ACC112 (cell line): ENCODE measurements at regions not wholly inside any gene's neighbourhood (a gene's known extent, or its start where the extent isn't known, plus 50 kb on each side); places are given as distances from the start of the nearest gene placed in this dataset.

Experiments used
- H2AFZ ChIP-seq: fragments of 200-600 bp; sonication (generic); one replicate; pipeline ENCODE4 v1.6.0; 2017; ENCODE audit warnings: antibody characterized with exemption, low read length; ENCODE audit not compliant: unreplicated experiment
- H3K27ac ChIP-seq: fragments of 200-600 bp; sonication (generic); 2 replicates; pipeline ENCODE4 v1.5.1; 2014; ENCODE audit warnings: low read depth, mild to moderate bottlenecking, antibody characterized with exemption, low read length, moderate library complexity
- H3K27me3 ChIP-seq: fragments of 200-600 bp; sonication (generic); 2 replicates; pipeline ENCODE4 v1.6.1; 2014; ENCODE audit warnings: mild to moderate bottlenecking, antibody characterized with exemption, low read length, moderate library complexity, mixed read lengths; ENCODE audit not compliant: insufficient read depth
- H3K36me3 ChIP-seq: fragments of 200-600 bp; sonication (generic); 2 replicates; pipeline ENCODE4 v1.6.1; 2016; ENCODE audit warnings: mild to moderate bottlenecking, antibody characterized with exemption, low read length, moderate library complexity, mixed read lengths; ENCODE audit not compliant: insufficient read depth
- H3K4me1 ChIP-seq: fragments of 200-600 bp; sonication (generic); one replicate; pipeline ENCODE4 v1.6.1; 2016; ENCODE audit warnings: low read length, mixed read lengths; ENCODE audit not compliant: insufficient read depth, unreplicated experiment, control insufficient read depth
- H3K4me3 ChIP-seq: fragments of 200-600 bp; sonication (generic); 2 replicates; pipeline ENCODE4 v1.5.1; 2014; ENCODE audit warnings: mild to moderate bottlenecking, low read depth, low read length
- H3K79me2 ChIP-seq: fragments of 200-600 bp; sonication (generic); one replicate; pipeline ENCODE4 v1.6.0; 2016; ENCODE audit warnings: low read length; ENCODE audit not compliant: control insufficient read depth, unreplicated experiment, insufficient read depth

DNA sequence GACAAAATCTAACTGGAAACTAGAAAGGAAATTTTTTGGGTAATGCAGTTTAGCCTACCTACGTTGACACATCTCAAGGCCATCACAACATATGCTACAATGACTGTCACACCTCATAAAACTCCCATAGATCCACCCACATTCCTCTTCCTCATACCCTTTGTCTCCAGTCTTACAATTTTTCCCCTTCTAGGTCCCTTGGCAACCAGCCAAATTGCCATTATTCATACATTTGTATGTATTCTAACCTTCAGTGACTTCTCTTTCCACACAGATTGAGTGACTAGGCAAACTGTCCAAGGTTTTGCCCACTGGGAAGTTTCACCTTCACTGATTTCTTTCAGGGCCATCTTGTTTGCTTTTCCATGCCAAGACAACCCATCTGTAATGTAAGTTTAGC, 100.5 kb upstream of the TPK1 start:
- Histone ChIP-seq H3K27ac (no peak overlapping the region), H3K4me1 (no peaks in the 10 kb centered on the region), H3K27me3 (no peaks in the 10 kb centered on the region), H3K4me3 (no peak overlapping the region), H3K79me2 (no peaks in the 10 kb centered on the region), H3K36me3 (no peaks in the 10 kb centered on the region), H2AFZ (no peak overlapping the region)

DNA sequence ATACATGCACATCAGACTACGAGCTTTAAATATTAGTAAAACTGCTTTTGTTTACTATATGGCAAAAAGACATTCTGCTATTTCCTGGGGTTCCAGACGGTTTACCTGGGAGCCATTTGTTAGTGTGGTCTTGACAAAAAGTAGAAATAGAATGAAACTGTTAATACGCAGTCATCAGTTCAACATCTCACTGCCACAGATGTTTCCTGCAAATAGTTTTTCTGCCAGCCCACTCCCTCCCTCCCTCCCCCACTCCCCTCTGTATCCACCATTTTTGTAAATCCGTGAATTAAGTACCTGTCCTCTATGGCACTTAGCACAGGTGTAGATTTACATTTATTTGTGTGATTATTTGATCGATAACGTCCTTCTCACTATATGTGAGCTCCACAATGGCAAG, 74.6 kb upstream of the TPK1 start:
- Histone ChIP-seq H3K36me3 (no peaks in the 10 kb centered on the region), H2AFZ (no peak overlapping the region), H3K27ac (no peak overlapping the region), H3K4me3 (no peak overlapping the region), H3K79me2 (no peaks in the 10 kb centered on the region), H3K4me1 (no peaks in the 10 kb centered on the region), H3K27me3 (no peaks in the 10 kb centered on the region)

DNA sequence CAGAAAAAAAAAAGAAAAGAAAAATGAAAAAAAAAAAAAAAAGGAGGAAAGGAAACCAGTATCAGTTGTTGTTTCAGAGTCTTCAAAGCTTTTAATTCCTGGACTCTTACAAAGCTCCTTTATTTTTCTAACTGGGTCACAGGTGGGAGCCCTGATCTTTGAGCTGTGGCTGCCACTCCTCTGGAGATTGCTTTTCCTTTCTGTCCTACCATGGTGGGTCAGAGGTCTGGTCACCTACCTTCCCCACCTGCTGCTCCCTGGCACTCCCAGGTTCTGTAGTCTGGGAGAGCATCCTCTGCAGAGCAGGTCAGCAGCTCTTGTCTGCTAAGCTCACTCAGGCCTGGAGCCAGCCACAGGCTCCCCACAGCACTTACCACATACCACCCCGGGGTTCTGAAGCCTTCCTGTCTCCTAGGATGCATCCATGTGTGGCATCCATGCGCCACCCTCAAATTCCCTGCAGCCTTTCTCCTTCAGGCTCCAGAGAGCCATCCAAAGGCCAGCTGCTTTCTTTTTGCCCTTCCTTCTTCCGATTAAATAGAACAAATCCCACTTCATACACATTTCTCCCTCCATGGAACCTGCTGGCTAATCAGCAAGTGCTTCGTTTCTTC, 73.2 kb upstream of the TPK1 start:
- Histone ChIP-seq H3K36me3 (no peaks in the 10 kb centered on the region), H3K4me3 (no peak overlapping the region), H3K4me1 (no peaks in the 10 kb centered on the region), H2AFZ (no peak overlapping the region), H3K79me2 (no peaks in the 10 kb centered on the region), H3K27me3 (peaks cover 2% of the 10 kb centered on the region; the same call in 1 of the 2 replicates), H3K27ac (no peak overlapping the region)

DNA sequence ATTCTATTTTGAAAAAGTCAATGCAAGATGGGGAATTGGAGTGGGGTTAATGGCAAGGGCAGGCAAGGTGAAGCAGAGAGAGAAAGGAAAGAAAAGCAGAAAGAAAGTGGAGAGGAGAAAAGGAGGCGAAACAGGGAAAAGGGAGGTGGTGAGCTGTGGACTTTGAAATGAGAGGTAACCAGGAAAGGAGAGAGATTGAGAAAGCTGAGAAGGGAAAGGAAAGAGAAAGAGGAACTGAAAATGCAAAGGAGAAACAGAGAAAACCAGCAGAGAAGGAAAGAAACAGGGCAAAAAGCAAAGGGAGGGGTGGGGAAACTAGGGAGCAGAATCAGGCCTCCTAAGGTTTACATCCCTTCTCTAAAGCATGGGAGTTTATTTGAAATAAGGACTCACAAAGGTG, 72.5 kb upstream of the TPK1 start:
- no peaks in the 10 kb centered on the region for H3K79me2 ChIP-seq
- H3K27ac ChIP-seq: no peak overlapping the region
- no peaks in the 10 kb centered on the region for H3K4me1 ChIP-seq
- H3K27me3 ChIP-seq: peaks cover 9% of the 10 kb centered on the region; the same call in 1 of the 2 replicates
- H2AFZ ChIP-seq: no peak overlapping the region
- no peak overlapping the region for H3K4me3 ChIP-seq
- H3K36me3 ChIP-seq: no peaks in the 10 kb centered on the region

DNA sequence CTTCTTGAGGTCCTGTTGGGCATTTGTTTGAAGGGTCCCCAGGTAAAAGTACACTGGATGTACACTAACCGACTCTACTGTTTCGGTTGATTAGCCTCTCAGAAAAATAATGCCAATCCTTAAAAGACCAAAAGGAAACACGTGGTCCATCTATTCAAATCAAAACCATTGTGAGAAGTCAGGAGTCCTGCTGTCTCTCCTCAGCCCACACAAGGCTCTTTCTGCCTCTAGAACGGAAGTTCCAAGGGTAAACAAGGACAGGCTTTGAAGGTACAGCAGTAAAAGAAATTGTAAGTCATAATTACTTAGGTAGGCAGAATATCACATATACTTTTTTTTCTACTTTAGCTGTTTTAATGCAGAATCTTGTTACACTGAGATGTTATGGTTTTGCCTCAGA, 71.7 kb upstream of the TPK1 start:
- Histone ChIP-seq H3K27ac (no peak overlapping the region), H2AFZ (no peak overlapping the region), H3K4me3 (no peak overlapping the region), H3K79me2 (no peaks in the 10 kb centered on the region), H3K4me1 (no peaks in the 10 kb centered on the region), H3K27me3 (peaks cover 11% of the 10 kb centered on the region; the same call in 1 of the 2 replicates), H3K36me3 (no peaks in the 10 kb centered on the region)

DNA sequence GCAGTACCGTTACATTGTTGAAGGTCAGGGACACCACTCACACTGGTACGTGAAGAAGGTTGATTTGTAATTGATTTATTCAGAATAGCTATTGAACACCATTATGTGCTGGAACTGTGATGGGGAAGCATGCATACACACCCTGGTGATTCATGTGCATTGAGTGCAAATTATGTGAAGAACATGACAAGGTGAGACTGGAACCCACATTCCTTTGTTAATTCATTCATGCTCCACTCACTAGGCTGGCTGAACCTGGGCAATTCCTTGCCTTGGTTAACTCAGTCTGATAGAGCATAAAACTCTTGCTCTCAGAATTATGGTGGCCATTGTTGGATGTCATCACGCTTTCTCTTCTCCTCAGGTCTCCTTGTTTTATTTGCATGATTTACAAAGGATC, 67.3 kb upstream of the TPK1 start:
- no peak overlapping the region for H3K4me3 ChIP-seq
- no peak overlapping the region for H2AFZ ChIP-seq
- no peaks in the 10 kb centered on the region for H3K4me1 ChIP-seq
- H3K27me3 ChIP-seq: peaks cover 14% of the 10 kb centered on the region; the same call in 1 of the 2 replicates
- H3K79me2 ChIP-seq: no peaks in the 10 kb centered on the region
- no peaks in the 10 kb centered on the region for H3K36me3 ChIP-seq
- H3K27ac ChIP-seq: no peak overlapping the region

DNA sequence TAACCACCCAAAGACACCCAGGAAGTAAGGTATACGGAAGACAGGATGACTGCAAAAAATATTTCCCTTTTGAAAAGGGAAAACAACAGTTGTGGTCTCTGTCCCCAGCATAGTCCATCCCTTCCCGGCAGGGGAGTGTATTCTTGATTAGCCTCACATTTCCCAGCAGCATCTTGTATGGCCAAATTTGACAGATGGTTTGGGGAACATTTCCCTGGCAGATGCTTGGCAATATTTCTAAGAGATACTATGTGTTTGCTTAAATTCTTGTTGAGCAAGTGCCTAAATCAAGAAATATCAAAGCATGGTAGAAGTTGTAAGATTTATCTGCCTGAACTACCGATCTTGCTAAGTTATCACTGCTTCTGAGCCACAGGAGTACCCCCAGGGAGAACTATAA, 56.9 kb upstream of the TPK1 start:
- no peaks in the 10 kb centered on the region for H3K36me3 ChIP-seq
- no peak overlapping the region for H3K27ac ChIP-seq
- no peaks in the 10 kb centered on the region for H3K79me2 ChIP-seq
- peaks cover 26% of the 10 kb centered on the region for H3K27me3 ChIP-seq
- no peak overlapping the region for H3K4me3 ChIP-seq
- H2AFZ ChIP-seq: no peak overlapping the region
- H3K4me1 ChIP-seq: no peaks in the 10 kb centered on the region
